Fibroblast of lung (primary cell): ENCODE measurements at regions not wholly inside any gene's neighbourhood (a gene's known extent, or its start where the extent isn't known, plus 50 kb on each side); places are given as distances from the start of the nearest gene placed in this dataset.
A peak's percentile ranks its signal among the peaks of the same experiment; 100 is the strongest.

Experiments used
- DNase-seq, 2 donors: peaks; one replicate each; pipeline versions ENCODE4 v3.0.0 to v3.0.0-alpha.2; 2010; ENCODE audit warnings: low read depth in 2 of 2
- H2AFZ ChIP-seq: 2 replicates; pipeline ENCODE4 v1.5.1; 2012; ENCODE audit warnings: low read length, control low read depth, inconsistent platforms
- H3K27ac ChIP-seq: 2 replicates; pipeline ENCODE4 v1.5.1; 2011; ENCODE audit warnings: low read length, control low read depth; ENCODE audit not compliant: insufficient read depth
- H3K27me3 ChIP-seq: 2 replicates; pipeline ENCODE4 v1.5.1; 2011; ENCODE audit warnings: mild to moderate bottlenecking, low read length; ENCODE audit not compliant: control insufficient read depth, insufficient read depth
- H3K36me3 ChIP-seq: 2 replicates; pipeline ENCODE4 v1.5.1; 2011; ENCODE audit warnings: low read length; ENCODE audit not compliant: control insufficient read depth, insufficient read depth
- H3K4me1 ChIP-seq: 2 replicates; pipeline ENCODE4 v1.5.1; 2011; ENCODE audit warnings: low read length; ENCODE audit not compliant: control insufficient read depth, insufficient read depth; ENCODE audit errors: extremely low read depth
- H3K4me2 ChIP-seq: 2 replicates; pipeline ENCODE4 v1.5.1; 2011; ENCODE audit warnings: low read length, control low read depth; ENCODE audit not compliant: insufficient read depth; ENCODE audit errors: extremely low read depth
- H3K4me3 ChIP-seq, 4 experiments: fragments of 200-600 bp in 1 of 4; sonication (generic) in 1 of 4; replicated peaks in 1 of 4; 2 replicates each; pipeline ENCODE4 v1.5.1; 2011 to 2016; ENCODE audit warnings: low read length in 4 of 4, low read depth in 3 of 4, mild to moderate bottlenecking in 3 of 4, control low read depth in 2 of 4, inconsistent platforms in 1 of 4, mixed read lengths in 1 of 4; ENCODE audit not compliant: insufficient read depth in 1 of 4; ENCODE audit errors: control extremely low read depth in 1 of 4
- H3K79me2 ChIP-seq: 2 replicates; pipeline ENCODE4 v1.5.1; 2012; ENCODE audit warnings: mild to moderate bottlenecking, low read length, inconsistent platforms; ENCODE audit not compliant: control insufficient read depth, insufficient read depth
- H3K9ac ChIP-seq: 2 replicates; pipeline ENCODE4 v1.5.1; 2011; ENCODE audit warnings: mild to moderate bottlenecking, low read length, control low read depth; ENCODE audit not compliant: insufficient read depth
- H3K9me3 ChIP-seq: 2 replicates; pipeline ENCODE4 v1.5.1; 2012; ENCODE audit warnings: low read depth, low read length; ENCODE audit not compliant: control insufficient read depth, insufficient read depth
- H4K20me1 ChIP-seq: 2 replicates; pipeline ENCODE4 v1.5.1; 2011; ENCODE audit warnings: low read length; ENCODE audit not compliant: control insufficient read depth, insufficient read depth; ENCODE audit errors: extremely low read depth
- CTCF ChIP-seq, 2 donors: IDR thresholded peaks in 1 of 2; conservative IDR thresholded peaks in 1 of 2; 1 replicate in 1 of 2; 2 replicates in 1 of 2; pipeline ENCODE4 v1.5.1; 2011 to 2012; ENCODE audit warnings: low read length in 2 of 2, control low read depth in 1 of 2, inconsistent platforms in 1 of 2, low read depth in 1 of 2, mild to moderate bottlenecking in 1 of 2
- EZH2 ChIP-seq: IDR thresholded peaks from 2 replicates; pipeline ENCODE4 v1.5.1; 2012; ENCODE audit warnings: low read length, control low read depth, mild to moderate bottlenecking; ENCODE audit errors: missing control alignments

- Histone ChIP-seq H3K9ac (no peak overlapping the region), H3K4me1 (no peaks in the 10 kb centered on the region), H3K36me3 (no peaks in the 10 kb centered on the region), H3K4me2 (no peak overlapping the region), H3K27me3 (no peaks in the 10 kb centered on the region), H3K27ac (no peak overlapping the region), H2AFZ (no peak overlapping the region), H3K9me3 (no peaks in the 10 kb centered on the region), H4K20me1 (no peaks in the 10 kb centered on the region), H3K79me2 (no peaks in the 10 kb centered on the region), H3K4me3 (no peak overlapping the region)
- TF ChIP-seq CTCF (conservative IDR thresholded peaks at IDR 0.05 in 1 of 2, IDR thresholded peaks at IDR 0.05 in 1 of 2; ENCODE audit: low read depth in 1 of 2, low read length in 2 of 2) (no peak), EZH2 (no peak)
- peak in 1 of 2 donors; percentile 3 for DNase-seq
Measured at GRCh38 chr6:140138311-140139010, 764.0 kb upstream of the CITED2 start.

- no peaks in the 10 kb centered on the region for H3K27me3 ChIP-seq
- no peak overlapping the region for H2AFZ ChIP-seq
- no peaks in the 10 kb centered on the region for H3K4me1 ChIP-seq
- no peak overlapping the region for H3K9ac ChIP-seq
- TF ChIP-seq CTCF (conservative IDR thresholded peaks at IDR 0.05 in 1 of 2, IDR thresholded peaks at IDR 0.05 in 1 of 2; ENCODE audit: low read depth in 1 of 2, low read length in 2 of 2): no peak
- TF ChIP-seq EZH2: no peak
- H3K27ac ChIP-seq: no peak overlapping the region
- no peak for DNase-seq
- no peaks in the 10 kb centered on the region for H3K79me2 ChIP-seq
- H3K4me3 ChIP-seq: no peak overlapping the region
- no peaks in the 10 kb centered on the region for H3K36me3 ChIP-seq
- H3K4me2 ChIP-seq: no peak overlapping the region
- no peaks in the 10 kb centered on the region for H3K9me3 ChIP-seq
- H4K20me1 ChIP-seq: no peaks in the 10 kb centered on the region
Measured at GRCh38 chr6:140134224-140134623, 759.8 kb upstream of the CITED2 start.

- Histone ChIP-seq H3K36me3 (no peaks in the 10 kb centered on the region), H2AFZ (no peak overlapping the region), H3K27me3 (no peaks in the 10 kb centered on the region), H3K4me1 (no peaks in the 10 kb centered on the region), H4K20me1 (no peaks in the 10 kb centered on the region), H3K79me2 (no peaks in the 10 kb centered on the region), H3K4me3 (no peak overlapping the region), H3K9me3 (no peaks in the 10 kb centered on the region), H3K9ac (no peak overlapping the region), H3K27ac (no peak overlapping the region), H3K4me2 (no peak overlapping the region)
- DNase-seq: no peak
- no peak for TF ChIP-seq EZH2
- no peak for TF ChIP-seq CTCF (conservative IDR thresholded peaks at IDR 0.05 in 1 of 2, IDR thresholded peaks at IDR 0.05 in 1 of 2; ENCODE audit: low read depth in 1 of 2, low read length in 2 of 2)
Measured at GRCh38 chr6:140130074-140130473, 755.6 kb upstream of the CITED2 start.
